HCT116 (cell line): ENCODE measurements at regions not wholly inside any gene's neighbourhood (a gene's known extent, or its start where the extent isn't known, plus 50 kb on each side); places are given as distances from the start of the nearest gene placed in this dataset.

Experiments used
- ATAC-seq: fragments of 200-7000 bp; cut with Tn5 transposase; 2 replicates; pipeline ENCODE4 v1.9.1; 2020; ENCODE audit warnings: mild to moderate bottlenecking, moderate library complexity
- BruUV-seq: library from RNA; stranded (reverse); fragments of 400-500 nt; replicated peaks from 2 replicates; lab custom pipeline; 2021; lab: Mats Ljungman, UMichigan
- CTCF ChIA-PET: fragments of 300-600 bp; sonication (Branson Sonifier 250); formaldehyde crosslinking; loops from one replicate; lab custom pipeline; 2021; ENCODE audit warnings: antibody characterized with exemption; lab: Charles Lee
- POLR2A ChIA-PET: fragments of 300-600, 350-600 bp; sonication (Branson Sonifier 250); formaldehyde crosslinking; loops from one replicate; lab custom pipeline; 2021; ENCODE audit warnings: antibody characterized with exemption; lab: Charles Lee
- RAD21 ChIA-PET, 2 experiments: fragments of 300-600 bp; sonication (Branson Sonifier 250); formaldehyde crosslinking; loops; one replicate each; lab custom pipeline; 2023; ENCODE audit warnings: low total read pairs in 2 of 2; ENCODE audit not compliant: uncharacterized antibody in 2 of 2, unreplicated experiment in 2 of 2, low non-redundant PET in 1 of 2; lab: Charles Lee
- DNase-seq: peaks from one replicate; pipeline ENCODE4 v3.0.0-alpha.2; 2010; ENCODE audit warnings: low read depth, low spot score
- H2AFZ ChIP-seq: fragments of 200-600 bp; shearing (Covaris generic), sonication (generic); 2 replicates; pipeline ENCODE4 v1.6.1; 2017; ENCODE audit warnings: low read depth, mixed run types, mixed read lengths, antibody characterized with exemption, low read length; ENCODE audit not compliant: poor library complexity, severe bottlenecking
- H3K27ac ChIP-seq: 2 replicates; pipeline ENCODE4 v1.5.1; 2012; ENCODE audit warnings: low read depth, low read length
- H3K27me3 ChIP-seq: fragments of 200-600 bp; sonication (generic); 2 replicates; pipeline ENCODE4 v1.6.1; 2016; ENCODE audit warnings: mixed run types, low read length, mixed read lengths; ENCODE audit not compliant: insufficient read depth
- H3K36me3 ChIP-seq, 2 experiments: fragments of 200-500 bp in 1 of 2; fragments of 200-600 bp in 1 of 2; sonication (Bioruptor generic) in 1 of 2; sonication (generic) in 1 of 2; 2 replicates each; pipeline versions ENCODE4 v1.5.1 to v1.6.1; 2014 to 2016; ENCODE audit warnings: low read length in 2 of 2, inconsistent platforms in 1 of 2, mixed read lengths in 1 of 2, mixed run types in 1 of 2; ENCODE audit not compliant: insufficient read depth in 2 of 2, control insufficient read depth in 1 of 2
- H3K4me1 ChIP-seq, 2 experiments: fragments of 200-600 bp in 1 of 2; sonication (generic) in 1 of 2; 2 replicates each; pipeline versions ENCODE4 v1.5.1 to v1.6.1; 2012 to 2017; ENCODE audit warnings: low read length in 2 of 2, inconsistent platforms in 1 of 2, mild to moderate bottlenecking in 1 of 2, mixed read lengths in 1 of 2, mixed run types in 1 of 2, moderate library complexity in 1 of 2; ENCODE audit not compliant: insufficient read depth in 2 of 2, control insufficient read depth in 1 of 2
- H3K4me2 ChIP-seq: fragments of 200-600 bp; sonication (generic); 2 replicates; pipeline ENCODE4 v1.6.1; 2017; ENCODE audit warnings: mixed run types, low read length, mixed read lengths
- H3K4me3 ChIP-seq, 2 experiments: fragments of 200-600 bp in 1 of 2; sonication (generic) in 1 of 2; replicated peaks in 1 of 2; 2 replicates each; pipeline ENCODE4 v1.5.1; 2011 to 2016; ENCODE audit warnings: low read length in 2 of 2, control low read depth in 1 of 2, low read depth in 1 of 2, mild to moderate bottlenecking in 1 of 2, mixed read lengths in 1 of 2, mixed run types in 1 of 2
- H3K79me2 ChIP-seq: fragments of 200-600 bp; sonication (generic); 2 replicates; pipeline ENCODE4 v1.6.1; 2017; ENCODE audit warnings: mild to moderate bottlenecking, mixed run types, low read length, moderate library complexity, mixed read lengths; ENCODE audit not compliant: insufficient read depth
- H3K9ac ChIP-seq: fragments of 200-600 bp; sonication (generic); 2 replicates; pipeline ENCODE4 v1.6.1; 2016; ENCODE audit warnings: low read length, mixed read lengths
- H3K9me2 ChIP-seq: fragments of 200-600 bp; sonication (generic), shearing (Covaris generic); 2 replicates; pipeline ENCODE4 v1.6.1; 2017; ENCODE audit warnings: mixed run types, mild to moderate bottlenecking, moderate library complexity; ENCODE audit not compliant: insufficient read depth
- H3K9me3 ChIP-seq, 2 experiments: fragments of 200-500 bp in 1 of 2; fragments of 200-600 bp in 1 of 2; sonication (Bioruptor generic) in 1 of 2; sonication (generic) in 1 of 2; 2 replicates each; pipeline ENCODE4 v1.6.1; 2014 to 2017; ENCODE audit warnings: low read length in 2 of 2, mixed read lengths in 2 of 2, inconsistent platforms in 1 of 2, low read depth in 1 of 2, mild to moderate bottlenecking in 1 of 2, mixed run types in 1 of 2, moderate library complexity in 1 of 2; ENCODE audit not compliant: control insufficient read depth in 1 of 2, insufficient read depth in 1 of 2
- H4K20me1 ChIP-seq: fragments of 200-600 bp; sonication (generic), shearing (Covaris generic); 2 replicates; pipeline ENCODE4 v1.6.1; 2017; ENCODE audit warnings: mixed run types, mild to moderate bottlenecking, moderate library complexity; ENCODE audit not compliant: insufficient read depth
- EZH2 ChIP-seq: fragments of 200-600 bp; sonication (generic); IDR thresholded peaks from 2 replicates; pipeline ENCODE4 v1.6.1; 2017; ENCODE audit warnings: antibody characterized with exemption, mixed run types
- RAD21 ChIP-seq: IDR thresholded peaks from 2 replicates; pipeline ENCODE4 v1.6.1; 2012; ENCODE audit warnings: low read depth, mild to moderate bottlenecking
- SIN3A ChIP-seq: IDR thresholded peaks from 2 replicates; pipeline ENCODE4 v1.6.1; 2012; ENCODE audit warnings: low read depth
- SRF ChIP-seq: IDR thresholded peaks from 2 replicates; pipeline ENCODE4 v1.6.1; 2012; ENCODE audit warnings: low read depth
- ZNF274 ChIP-seq: fragments of 200-500 bp; sonication (Bioruptor generic); IDR thresholded peaks from 2 replicates; pipeline ENCODE4 v1.6.1; 2014; ENCODE audit warnings: mild to moderate bottlenecking, low read depth, low read length, inconsistent platforms
- intact Hi-C: fragments of 100-400 bp; cut with micrococcal nuclease; formaldehyde crosslinking; loops from 2 replicates; pipeline ENCODE4 v1.10.0; 2022
- TF ChIP-seq, protein P1 (sequence below): IDR thresholded peaks from 2 replicates; pipeline ENCODE4 v1.6.1; 2012; ENCODE audit warnings: low read depth
- TF ChIP-seq, protein P2 (sequence below): IDR thresholded peaks from 2 replicates; pipeline ENCODE4 v1.6.1; 2012

DNA sequence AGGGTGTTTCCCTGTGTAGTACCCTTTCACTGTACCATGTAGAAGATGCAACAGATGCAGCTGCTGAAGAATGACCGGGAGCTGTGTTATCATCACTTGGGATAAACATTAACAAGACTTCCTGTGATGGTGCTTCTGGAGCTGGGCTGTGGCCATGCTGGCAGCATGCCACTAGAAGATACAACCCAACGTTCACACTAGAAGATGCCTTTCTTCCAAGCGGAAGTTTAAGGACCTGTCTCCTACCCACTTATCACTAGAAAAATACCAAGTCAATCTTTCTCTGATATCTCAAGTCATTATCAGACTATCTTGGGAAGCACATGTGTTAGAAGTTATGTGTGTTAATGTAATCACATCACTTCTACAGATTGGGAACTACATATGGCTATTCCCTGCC lies 953.5 kb downstream of the CNTNAP5 start:
- H3K4me3 ChIP-seq, result no peak overlapping the region
- intact Hi-C loops, result no loop called here
- ChIA-PET RAD21 (no interaction called here), POLR2A (no interaction called here), CTCF (no interaction called here)
- no peaks in the 10 kb centered on the region for H3K4me1 ChIP-seq
- TF ChIP-seq, protein P1, sequence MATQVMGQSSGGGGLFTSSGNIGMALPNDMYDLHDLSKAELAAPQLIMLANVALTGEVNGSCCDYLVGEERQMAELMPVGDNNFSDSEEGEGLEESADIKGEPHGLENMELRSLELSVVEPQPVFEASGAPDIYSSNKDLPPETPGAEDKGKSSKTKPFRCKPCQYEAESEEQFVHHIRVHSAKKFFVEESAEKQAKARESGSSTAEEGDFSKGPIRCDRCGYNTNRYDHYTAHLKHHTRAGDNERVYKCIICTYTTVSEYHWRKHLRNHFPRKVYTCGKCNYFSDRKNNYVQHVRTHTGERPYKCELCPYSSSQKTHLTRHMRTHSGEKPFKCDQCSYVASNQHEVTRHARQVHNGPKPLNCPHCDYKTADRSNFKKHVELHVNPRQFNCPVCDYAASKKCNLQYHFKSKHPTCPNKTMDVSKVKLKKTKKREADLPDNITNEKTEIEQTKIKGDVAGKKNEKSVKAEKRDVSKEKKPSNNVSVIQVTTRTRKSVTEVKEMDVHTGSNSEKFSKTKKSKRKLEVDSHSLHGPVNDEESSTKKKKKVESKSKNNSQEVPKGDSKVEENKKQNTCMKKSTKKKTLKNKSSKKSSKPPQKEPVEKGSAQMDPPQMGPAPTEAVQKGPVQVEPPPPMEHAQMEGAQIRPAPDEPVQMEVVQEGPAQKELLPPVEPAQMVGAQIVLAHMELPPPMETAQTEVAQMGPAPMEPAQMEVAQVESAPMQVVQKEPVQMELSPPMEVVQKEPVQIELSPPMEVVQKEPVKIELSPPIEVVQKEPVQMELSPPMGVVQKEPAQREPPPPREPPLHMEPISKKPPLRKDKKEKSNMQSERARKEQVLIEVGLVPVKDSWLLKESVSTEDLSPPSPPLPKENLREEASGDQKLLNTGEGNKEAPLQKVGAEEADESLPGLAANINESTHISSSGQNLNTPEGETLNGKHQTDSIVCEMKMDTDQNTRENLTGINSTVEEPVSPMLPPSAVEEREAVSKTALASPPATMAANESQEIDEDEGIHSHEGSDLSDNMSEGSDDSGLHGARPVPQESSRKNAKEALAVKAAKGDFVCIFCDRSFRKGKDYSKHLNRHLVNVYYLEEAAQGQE, result no peak
- TF ChIP-seq, protein P2, sequence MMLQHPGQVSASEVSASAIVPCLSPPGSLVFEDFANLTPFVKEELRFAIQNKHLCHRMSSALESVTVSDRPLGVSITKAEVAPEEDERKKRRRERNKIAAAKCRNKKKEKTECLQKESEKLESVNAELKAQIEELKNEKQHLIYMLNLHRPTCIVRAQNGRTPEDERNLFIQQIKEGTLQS, result no peak
- TF ChIP-seq EZH2 (no peak), RAD21 (no peak), SIN3A (no peak), ZNF274 (no peak), SRF (no peak)
- no peaks in the 10 kb centered on the region for H3K36me3 ChIP-seq
- no peaks in the 10 kb centered on the region for H4K20me1 ChIP-seq
- no peak for ATAC-seq
- no peak overlapping the region for H3K4me2 ChIP-seq
- H3K27me3 ChIP-seq, result no peaks in the 10 kb centered on the region
- no peaks in the 10 kb centered on the region for H3K9me2 ChIP-seq
- no TSS peak for BruUV-seq
- H3K27ac ChIP-seq, result no peak overlapping the region
- H3K79me2 ChIP-seq, result no peaks in the 10 kb centered on the region
- no peak for DNase-seq
- no peak overlapping the region for H3K9ac ChIP-seq
- no peak overlapping the region for H2AFZ ChIP-seq
- H3K9me3 ChIP-seq, result peaks cover 3 to 10% of the 10 kb centered on the region in 2 experiments; a peak in 2 of 4 replicates
